Breast epithelium (tissue), 4 donors: ENCODE measurements at regions not wholly inside any gene's neighbourhood (a gene's known extent, or its start where the extent isn't known, plus 50 kb on each side); places are given as distances from the start of the nearest gene placed in this dataset.

Experiments
- DNase-seq, 2 donors: peaks; one replicate each; pipeline ENCODE4 v3.0.0-alpha.2; 2019; ENCODE audit warnings: low spot score in 2 of 2
- H3K27ac ChIP-seq, 2 donors: fragments of 200-600 bp; sonication (generic) in 1 of 2; one replicate each; pipeline ENCODE4 v1.5.1; 2016 to 2019; ENCODE audit warnings: mild to moderate bottlenecking in 1 of 2
- H3K27me3 ChIP-seq, 2 donors: fragments of 200-600 bp; sonication (generic) in 1 of 2; one replicate each; pipeline versions ENCODE4 v1.5.1 to v1.6.0; 2017 to 2019; ENCODE audit warnings: control low read depth in 1 of 2, mild to moderate bottlenecking in 1 of 2
- H3K36me3 ChIP-seq: fragments of 200-600 bp; one replicate; pipeline ENCODE4 v1.5.1; 2019
- H3K4me1 ChIP-seq, 2 donors: fragments of 200-600 bp; sonication (generic); one replicate each; pipeline ENCODE4 v1.5.1; 2016 to 2019; ENCODE audit warnings: control low read depth in 1 of 2
- H3K4me3 ChIP-seq, 3 donors: fragments of 200-600 bp; sonication (generic); 1 replicate in 2 of 3; 2 replicates in 1 of 3; pipeline ENCODE4 v1.5.1; 2016 to 2019; ENCODE audit warnings: mild to moderate bottlenecking in 3 of 3, moderate library complexity in 2 of 3
- H3K9me3 ChIP-seq, 2 donors: fragments of 200-600 bp; sonication (generic) in 1 of 2; one replicate each; pipeline ENCODE4 v1.5.1; 2016 to 2019; ENCODE audit warnings: control low read depth in 1 of 2
- CTCF ChIP-seq, 3 donors: fragments of 450-650 bp; IDR thresholded peaks; one replicate each; pipeline ENCODE4 v1.5.1; 2016 to 2017; ENCODE audit warnings: antibody characterized with exemption in 3 of 3, mild to moderate bottlenecking in 3 of 3, moderate library complexity in 3 of 3
- POLR2A ChIP-seq: fragments of 450-650 bp; IDR thresholded peaks from one replicate; pipeline ENCODE4 v1.6.1; 2016; ENCODE audit warnings: antibody characterized with exemption, mild to moderate bottlenecking, moderate library complexity
- POLR2AphosphoS5 ChIP-seq, 3 donors: sonication (generic); formaldehyde crosslinking; IDR thresholded peaks; one replicate each; pipeline ENCODE4 v1.6.1; 2017; ENCODE audit warnings: antibody characterized with exemption in 3 of 3
- intact Hi-C: fragments of 100-400 bp; cut with DNase I; formaldehyde crosslinking; loops from one replicate; pipeline ENCODE4 v1.15.1; 2023; ENCODE audit warnings: low total_unique reads

- TF ChIP-seq CTCF (IDR thresholded peaks at IDR 0.05) (no peak), POLR2A (no peak), POLR2AphosphoS5 (IDR thresholded peaks at IDR 0.05) (no peak)
- no peak overlapping the region for H3K4me3 ChIP-seq
- intact Hi-C loops: no loop called here
- no peaks in the 10 kb centered on the region for H3K36me3 ChIP-seq
- H3K27ac ChIP-seq: no peak overlapping the region
- H3K9me3 ChIP-seq: peaks cover 0 to 19% of the 10 kb centered on the region in 2 donors
- no peaks in the 10 kb centered on the region for H3K4me1 ChIP-seq
- no peak for DNase-seq
- H3K27me3 ChIP-seq: no peaks in the 10 kb centered on the region
Observed at GRCh38 chr2:57107353-57107752, 923.6 kb downstream of the CCDC85A start.

GRCh38 chr2:57111531-57111930, 927.7 kb downstream of the CCDC85A start:
- Histone ChIP-seq H3K36me3 (no peaks in the 10 kb centered on the region), H3K27me3 (no peaks in the 10 kb centered on the region), H3K9me3 (peaks cover 0 to 8% of the 10 kb centered on the region in 2 donors), H3K4me1 (no peaks in the 10 kb centered on the region), H3K27ac (no peak overlapping the region), H3K4me3 (no peak overlapping the region)
- no peak for DNase-seq
- intact Hi-C loops: no loop called here
- TF ChIP-seq POLR2A (no peak), POLR2AphosphoS5 (IDR thresholded peaks at IDR 0.05) (no peak), CTCF (IDR thresholded peaks at IDR 0.05) (no peak)

GRCh38 chr2:57119141-57119540, 927.5 kb upstream of the VRK2 start:
- H3K36me3 ChIP-seq: no peaks in the 10 kb centered on the region
- no peak overlapping the region for H3K27ac ChIP-seq
- no peak for DNase-seq
- TF ChIP-seq POLR2A (no peak), POLR2AphosphoS5 (IDR thresholded peaks at IDR 0.05) (no peak), CTCF (IDR thresholded peaks at IDR 0.05) (no peak)
- H3K9me3 ChIP-seq: no peaks in the 10 kb centered on the region
- H3K27me3 ChIP-seq: no peaks in the 10 kb centered on the region
- no peak overlapping the region for H3K4me3 ChIP-seq
- intact Hi-C loops: no loop called here
- H3K4me1 ChIP-seq: no peaks in the 10 kb centered on the region

GRCh38 chr2:57126410-57126809, 920.2 kb upstream of the VRK2 start:
- no peaks in the 10 kb centered on the region for H3K9me3 ChIP-seq
- H3K4me1 ChIP-seq: no peaks in the 10 kb centered on the region
- no peaks in the 10 kb centered on the region for H3K27me3 ChIP-seq
- no peaks in the 10 kb centered on the region for H3K36me3 ChIP-seq
- no peak overlapping the region for H3K4me3 ChIP-seq
- no peak overlapping the region for H3K27ac ChIP-seq
- TF ChIP-seq POLR2A: no peak
- no peak for TF ChIP-seq POLR2AphosphoS5 (IDR thresholded peaks at IDR 0.05)
- no peak for TF ChIP-seq CTCF (IDR thresholded peaks at IDR 0.05)
- intact Hi-C loops: no loop called here
- no peak for DNase-seq

- Histone ChIP-seq H3K36me3 (no peaks in the 10 kb centered on the region), H3K4me1 (no peaks in the 10 kb centered on the region), H3K27me3 (no peaks in the 10 kb centered on the region), H3K4me3 (no peak overlapping the region), H3K27ac (no peak overlapping the region), H3K9me3 (no peaks in the 10 kb centered on the region)
- TF ChIP-seq CTCF (IDR thresholded peaks at IDR 0.05): no peak
- TF ChIP-seq POLR2A: no peak
- TF ChIP-seq POLR2AphosphoS5 (IDR thresholded peaks at IDR 0.05): no peak
- intact Hi-C loops: no loop called here
- DNase-seq: no peak
Observed at GRCh38 chr2:57139179-57139578, 907.4 kb upstream of the VRK2 start.
